Activated T-cell treated with anti-CD3 and anti-CD28 coated beads, Interleukin-2, amount 50 U/mL, for 1 hour (primary cell): ENCODE measurements at regions not wholly inside any gene's neighbourhood (a gene's known extent, or its start where the extent isn't known, plus 50 kb on each side); places are given as distances from the start of the nearest gene placed in this dataset.
"Not testable (repeated sequence)": the region's sequence is repeated elsewhere in the genome, so short reads cannot be mapped to it uniquely, and the experiment has no call there.

Source experiments
- DNase-seq: peaks from one replicate; pipeline ENCODE4 v3.0.0-alpha.2; 2020

DNA sequence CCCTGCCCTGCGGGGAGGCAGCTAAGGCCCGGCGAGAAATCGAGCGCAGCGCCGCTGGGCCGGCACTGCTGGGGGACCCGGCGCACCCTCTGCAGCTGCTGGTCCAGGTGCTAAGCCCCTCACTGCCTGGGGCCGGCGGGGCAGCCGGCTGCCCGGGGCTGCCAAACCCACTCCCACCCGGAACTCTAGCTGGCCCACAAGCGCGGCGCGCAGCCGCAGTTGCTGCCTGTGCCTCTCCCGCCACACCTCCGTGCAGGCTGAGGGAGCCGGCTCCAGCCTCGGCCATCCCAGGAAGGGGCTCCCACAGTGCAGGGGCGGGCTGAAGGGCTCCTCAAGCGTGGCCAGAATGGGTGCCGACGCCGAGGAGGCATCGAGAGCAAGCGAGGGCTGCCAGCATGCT lies 249.9 kb downstream of the FGF9 start:
- not testable (repeated sequence) for DNase-seq

DNA sequence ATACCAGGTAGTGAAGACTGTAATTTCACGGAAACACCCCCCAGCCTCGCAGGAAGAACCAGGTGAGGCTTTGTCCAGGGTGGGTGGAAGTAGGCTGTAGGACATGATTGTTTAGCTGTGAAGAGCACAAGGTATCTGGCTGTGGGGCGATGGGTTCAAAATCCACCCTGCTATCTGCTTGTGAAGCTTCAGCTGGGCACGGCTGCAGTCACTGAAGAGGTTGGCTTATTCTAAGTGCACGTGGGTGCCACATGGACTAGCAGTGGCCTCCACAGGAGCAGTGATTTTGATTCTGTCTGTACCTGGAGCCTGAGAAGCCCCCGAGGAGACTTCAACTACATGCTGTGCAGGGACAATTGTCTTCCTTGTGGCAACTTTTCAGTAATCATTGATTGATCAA lies 254.1 kb downstream of the FGF9 start:
- no peak for DNase-seq

DNA sequence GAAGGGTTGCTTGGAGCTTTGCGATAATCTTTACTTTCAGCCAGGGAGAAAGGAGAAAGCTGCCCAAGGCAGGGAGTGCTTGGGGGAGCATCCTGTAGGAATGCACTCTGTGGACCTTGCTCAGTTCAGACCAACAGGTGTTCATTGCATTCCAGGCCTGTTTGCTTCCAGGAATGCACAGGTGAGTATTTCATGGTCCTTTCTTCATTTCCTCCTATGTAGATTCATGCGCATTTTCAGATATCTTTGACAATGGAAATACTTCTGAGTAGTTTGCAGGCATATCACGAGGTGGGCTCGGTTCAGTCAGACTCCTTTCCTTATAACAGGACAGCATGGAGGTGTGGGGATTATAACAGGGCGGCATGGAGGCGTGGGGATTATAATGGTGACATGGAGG lies 254.8 kb downstream of the FGF9 start:
- DNase-seq = no peak

DNA sequence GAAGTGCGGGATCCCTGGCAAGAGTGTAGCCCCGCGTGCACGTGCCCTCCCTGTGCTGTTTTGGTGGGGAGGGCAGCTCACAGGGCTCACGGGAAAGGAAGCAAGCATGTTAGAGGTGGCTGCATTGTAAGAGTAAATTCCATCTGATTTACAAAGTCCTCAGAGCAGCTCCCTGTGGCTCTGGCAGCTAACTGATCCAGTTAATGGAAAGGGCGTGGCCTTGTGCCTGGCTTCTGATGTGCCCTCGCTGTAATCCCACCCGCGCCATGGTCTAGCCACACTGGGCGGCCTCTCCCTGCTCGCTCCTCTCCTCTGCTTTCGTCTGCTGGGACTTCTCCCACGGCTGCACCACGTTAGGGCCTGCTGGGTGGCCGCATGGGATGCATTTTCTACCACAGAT lies 258.5 kb downstream of the FGF9 start:
- DNase-seq = no peak

DNA sequence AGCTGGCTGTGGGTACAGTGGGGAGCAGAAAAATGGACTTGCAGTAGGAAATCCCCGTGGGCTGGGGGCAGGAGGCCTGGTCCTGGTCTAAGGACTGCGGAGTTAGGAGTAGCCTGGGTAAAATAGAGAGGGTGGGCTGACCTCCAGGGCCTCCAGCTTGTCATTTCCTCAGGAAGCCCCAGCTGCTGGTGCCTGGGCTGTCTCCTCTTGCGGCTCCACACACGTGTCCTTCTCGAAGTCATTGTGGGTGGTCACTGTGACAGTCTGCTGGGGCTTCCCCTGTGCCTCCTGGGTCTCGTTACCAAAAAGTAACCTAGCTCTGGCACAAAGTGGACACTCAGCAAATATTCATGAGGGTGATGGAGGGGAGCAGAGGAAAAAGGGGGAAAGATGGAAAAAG lies 259.7 kb downstream of the FGF9 start:
- DNase-seq = no peak

DNA sequence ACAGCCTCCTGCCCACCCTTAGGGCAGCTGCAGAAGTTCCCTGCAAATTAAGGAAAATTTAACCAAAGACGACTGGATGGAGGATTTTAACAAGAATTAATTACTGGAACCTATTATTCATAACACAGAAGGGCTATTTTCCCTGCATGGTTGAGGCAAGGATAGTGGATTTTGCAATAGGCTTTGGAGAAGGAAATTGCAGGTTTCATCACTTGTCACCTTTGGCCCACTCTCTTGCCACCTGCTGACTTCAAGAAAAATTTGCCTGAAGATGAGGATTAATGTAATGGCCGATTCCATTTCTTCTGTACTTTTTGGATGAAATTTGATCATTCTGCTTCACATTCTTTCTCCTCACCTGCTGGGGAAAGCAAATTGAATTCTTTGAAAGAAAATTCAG lies 261.7 kb downstream of the FGF9 start:
- DNase-seq = no peak

DNA sequence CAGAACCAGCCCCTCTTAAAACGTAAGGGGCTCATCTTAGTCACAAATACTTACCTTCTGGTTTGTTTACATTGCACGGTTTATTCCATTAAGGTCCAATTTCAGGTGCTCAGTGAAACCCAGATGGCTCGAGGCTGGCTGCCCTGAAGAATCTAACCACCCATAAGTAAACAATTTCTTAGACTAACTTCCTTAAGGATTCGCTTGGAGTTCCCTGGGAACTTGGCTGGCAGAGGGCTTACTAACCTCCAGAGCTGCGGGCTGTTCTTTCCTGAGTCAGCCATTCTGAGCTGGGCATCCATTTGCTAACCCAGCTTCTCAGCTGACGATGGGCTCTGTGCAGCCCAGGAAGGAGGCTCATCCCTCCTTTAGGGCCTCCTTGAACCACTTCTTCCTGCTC lies 262.1 kb downstream of the FGF9 start:
- no peak for DNase-seq

DNA sequence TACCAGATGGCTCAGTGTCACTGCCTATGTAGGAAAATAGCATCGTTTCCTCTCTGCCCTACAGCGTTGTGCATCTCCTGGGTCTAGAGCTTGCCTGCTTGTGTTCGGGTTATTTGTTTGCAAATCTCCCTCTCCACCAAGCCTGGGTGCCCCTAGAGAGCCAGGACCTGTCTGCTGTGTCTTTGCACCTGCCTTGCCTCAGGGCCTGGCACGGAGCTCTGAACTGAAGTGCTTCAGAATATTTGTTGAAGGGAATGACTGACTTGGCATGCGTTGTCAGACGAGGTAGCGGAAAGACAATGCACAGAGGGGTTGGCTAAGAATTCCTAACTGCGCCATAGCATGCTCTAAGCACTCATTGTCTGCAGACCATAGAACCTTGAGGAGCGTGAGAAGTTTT lies 263.4 kb downstream of the FGF9 start:
- DNase-seq = no peak

DNA sequence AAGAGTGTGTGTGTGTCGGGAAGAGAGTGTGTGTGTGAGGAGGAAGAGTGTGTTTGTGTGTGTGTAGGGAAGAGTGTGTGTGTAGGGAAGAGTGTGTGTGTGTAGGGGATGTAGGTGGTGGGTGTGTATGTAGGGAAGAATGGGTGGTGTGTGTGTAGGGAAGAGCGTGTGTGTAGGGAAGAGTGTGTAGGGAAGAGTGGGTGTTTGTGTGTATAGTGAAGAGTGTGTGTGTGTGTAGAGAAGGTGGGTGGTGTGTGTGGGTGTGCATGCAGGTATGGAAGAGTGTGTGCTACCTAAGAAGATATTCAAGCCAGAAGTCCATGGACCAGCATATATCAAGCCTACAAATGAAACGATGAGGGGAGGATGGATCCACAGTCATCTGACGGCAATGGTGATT lies 265.8 kb downstream of the FGF9 start:
- no peak for DNase-seq

DNA sequence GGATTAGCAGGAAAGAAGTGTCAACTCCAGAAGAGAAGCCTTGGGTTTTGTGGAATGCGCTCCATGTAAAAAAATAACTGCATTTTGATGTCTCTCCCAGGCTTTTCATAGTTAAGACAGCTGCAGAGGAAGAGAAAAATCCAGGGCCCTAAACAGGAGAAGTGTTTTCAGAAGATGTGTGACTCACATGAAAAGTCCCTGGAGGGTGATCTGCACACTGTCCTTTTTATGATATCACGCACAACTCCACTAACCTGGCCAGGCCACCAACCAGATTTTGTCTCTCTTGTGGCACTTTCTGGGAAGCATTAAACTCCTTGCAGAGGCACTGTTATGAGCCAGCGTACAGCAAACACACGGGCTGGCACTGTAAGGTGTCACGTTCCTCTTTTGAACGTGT lies 267.3 kb downstream of the FGF9 start:
- no peak for DNase-seq

DNA sequence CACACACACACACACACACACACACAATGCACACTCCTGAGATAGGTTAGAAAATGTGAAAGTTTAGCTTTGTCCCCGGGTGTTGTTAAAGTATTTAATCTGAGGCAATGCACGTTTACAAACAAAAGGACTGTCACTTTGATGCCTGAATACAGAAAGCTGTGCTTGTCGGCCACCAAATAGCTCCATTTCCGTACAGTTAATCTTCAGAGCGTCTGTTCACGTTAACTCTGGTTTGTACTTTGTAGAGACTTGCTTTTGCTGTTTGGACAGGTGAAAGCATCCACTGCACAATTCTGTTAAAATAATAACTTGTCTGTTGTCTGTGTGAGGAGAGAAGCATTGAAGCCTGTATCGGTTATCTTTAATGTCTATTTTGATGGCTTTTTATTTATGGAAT lies 267.8 kb downstream of the FGF9 start:
- DNase-seq = no peak

DNA sequence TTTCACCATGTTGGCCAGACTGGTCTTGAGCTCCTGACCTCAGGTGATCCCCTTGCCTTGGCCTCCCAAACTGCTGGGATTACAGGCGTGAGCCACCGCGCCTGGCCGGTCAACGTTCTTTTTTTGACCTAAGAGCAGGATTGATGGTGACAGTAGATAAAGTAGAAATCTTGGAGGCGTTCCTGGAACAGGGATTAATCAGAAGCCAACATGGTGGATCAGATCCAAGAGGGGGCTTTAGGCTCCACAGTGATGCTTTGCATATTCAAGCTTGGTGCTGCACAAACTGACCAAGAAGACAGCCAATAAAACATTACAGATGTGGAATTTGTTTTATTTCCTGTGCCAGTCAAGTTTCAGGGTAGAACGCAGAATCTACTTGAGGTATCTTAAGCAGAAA lies 271.2 kb downstream of the FGF9 start:
- no peak for DNase-seq

DNA sequence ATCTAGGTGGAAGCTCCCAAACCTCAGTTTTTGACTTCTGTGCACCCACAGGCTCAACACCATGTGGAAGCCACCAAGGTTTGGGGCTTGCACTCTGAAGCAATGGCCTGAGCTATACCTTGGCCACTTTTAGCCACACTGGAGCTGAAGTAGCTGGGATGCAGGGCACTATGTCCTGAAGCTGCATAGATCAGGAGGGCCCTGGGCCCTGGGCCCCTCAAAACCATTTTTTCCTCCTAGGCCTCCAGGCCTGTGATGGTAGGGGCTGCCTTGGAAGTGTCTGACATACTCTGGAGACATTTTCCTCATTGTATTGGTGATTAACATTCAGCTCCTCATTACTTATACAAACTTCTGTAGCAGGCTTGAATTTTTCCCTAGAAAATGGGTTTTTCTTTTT lies 273.7 kb downstream of the FGF9 start:
- DNase-seq = no peak

DNA sequence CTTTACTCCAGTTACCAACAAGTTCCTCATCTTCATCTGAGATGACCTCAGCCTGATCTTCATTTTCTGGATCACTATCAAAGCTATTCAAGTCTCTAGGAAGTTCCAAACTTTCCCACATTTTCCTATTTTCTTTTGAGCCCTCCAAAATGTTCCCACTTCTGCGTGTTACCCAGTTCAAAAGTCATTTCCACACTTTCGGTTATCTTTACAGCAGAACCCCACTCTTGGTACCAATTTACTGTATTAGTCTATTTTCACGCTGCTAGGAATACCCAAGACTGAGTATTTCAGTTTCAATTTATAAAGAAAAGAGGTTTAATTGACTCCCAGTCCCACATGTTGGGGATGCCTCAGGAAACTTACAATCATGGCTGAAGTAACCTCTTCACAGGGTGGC lies 274.3 kb downstream of the FGF9 start:
- DNase-seq = no peak

DNA sequence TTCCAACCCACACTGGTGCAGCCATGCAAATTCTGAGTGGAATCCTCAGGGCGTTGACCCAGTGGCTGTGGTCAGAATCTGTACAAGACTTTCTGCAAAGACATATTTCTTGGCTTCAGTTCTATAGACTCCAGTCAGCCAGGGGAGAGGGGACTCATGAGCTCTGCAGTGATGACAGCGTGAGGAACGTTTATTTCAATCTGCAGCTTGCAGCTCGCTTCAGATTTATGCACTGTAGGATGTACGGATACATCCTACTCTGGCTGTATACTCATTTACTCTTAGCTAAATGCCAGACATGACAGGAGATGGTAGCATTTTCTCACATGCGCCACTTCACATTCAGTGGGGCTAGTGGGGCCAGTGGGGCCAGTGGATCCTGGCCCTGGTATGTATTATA lies 276.1 kb downstream of the FGF9 start:
- DNase-seq = no peak

DNA sequence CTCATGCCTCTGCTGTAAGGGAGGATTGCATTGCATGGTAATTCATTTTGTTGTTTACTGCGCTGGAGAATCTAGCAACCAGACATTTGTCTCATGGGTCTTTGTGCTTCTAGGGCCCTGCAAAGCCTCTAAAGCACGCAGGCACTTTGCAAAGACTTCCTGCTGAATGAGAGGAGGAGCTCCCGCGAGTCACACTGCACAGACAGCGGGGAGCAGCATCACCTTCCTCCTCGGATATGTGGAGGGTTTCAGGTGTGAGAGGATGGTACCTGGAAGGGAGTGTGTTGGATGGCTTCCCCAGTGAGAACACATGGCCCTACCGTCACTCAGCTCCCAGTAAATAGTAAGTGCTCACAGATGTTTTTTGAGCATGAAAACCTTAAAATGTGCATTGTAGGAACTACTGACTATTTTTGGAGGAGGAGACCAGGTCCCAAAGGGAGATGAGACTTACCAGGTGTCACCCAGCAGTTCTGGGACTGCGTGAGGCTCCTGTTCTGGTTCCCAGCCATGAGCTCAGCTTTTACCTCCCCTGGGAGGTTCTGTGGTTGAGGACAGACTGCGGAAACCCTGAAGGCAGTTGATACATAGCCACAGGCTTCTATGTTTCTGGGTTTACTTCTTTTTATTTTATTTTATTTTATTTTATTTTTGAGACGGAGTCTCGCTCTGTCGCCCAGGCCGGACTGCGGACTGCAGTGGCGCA lies 278.0 kb downstream of the FGF9 start:
- DNase-seq = no peak

DNA sequence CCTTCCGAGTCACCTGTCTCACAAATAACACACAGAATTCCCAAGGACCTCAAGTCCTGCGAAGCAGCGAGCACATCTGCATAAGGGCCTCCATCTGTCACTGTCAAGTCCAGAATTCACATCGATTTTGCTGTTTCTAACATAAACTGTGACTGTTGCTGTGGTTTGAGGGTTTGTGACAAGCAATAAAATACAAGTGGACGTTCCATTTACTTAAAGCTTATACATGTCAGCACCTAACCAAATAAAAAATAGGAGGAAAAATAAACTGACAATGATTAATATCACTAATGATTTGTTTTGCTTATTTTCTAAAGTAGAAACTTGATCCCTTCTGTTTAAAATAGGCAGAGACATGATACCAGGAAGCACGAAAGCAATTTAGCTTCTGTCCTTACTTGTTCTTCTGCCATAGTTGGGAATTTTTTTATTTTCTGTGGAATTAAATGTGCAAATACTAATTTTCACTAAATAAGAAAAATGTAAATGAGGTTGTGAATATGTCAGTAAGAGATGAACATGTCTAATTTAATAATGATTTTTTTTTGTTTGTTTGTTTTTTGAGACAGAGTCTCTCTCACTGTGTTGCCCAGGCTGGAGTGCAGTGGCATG lies 279.1 kb downstream of the FGF9 start:
- no peak for DNase-seq

DNA sequence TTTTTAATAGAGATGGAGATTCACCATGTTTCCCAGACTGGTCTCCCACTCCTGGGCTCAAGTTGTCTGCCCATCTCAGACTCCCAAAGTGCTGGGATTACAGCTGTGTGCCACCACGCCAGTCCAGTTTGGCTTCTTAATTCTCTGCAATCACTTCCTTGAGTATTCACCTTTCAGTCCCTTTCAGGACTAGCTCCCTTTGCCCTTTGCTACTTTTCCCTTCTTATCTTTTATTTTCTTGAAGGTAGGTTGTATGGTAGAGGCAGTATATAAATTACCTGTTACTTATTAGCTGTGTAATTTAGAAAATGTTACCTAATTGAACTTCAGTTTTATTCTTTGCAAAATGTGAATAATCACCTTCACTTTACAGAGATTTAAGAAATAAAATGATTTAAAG lies 285.8 kb downstream of the FGF9 start:
- no peak for DNase-seq

DNA sequence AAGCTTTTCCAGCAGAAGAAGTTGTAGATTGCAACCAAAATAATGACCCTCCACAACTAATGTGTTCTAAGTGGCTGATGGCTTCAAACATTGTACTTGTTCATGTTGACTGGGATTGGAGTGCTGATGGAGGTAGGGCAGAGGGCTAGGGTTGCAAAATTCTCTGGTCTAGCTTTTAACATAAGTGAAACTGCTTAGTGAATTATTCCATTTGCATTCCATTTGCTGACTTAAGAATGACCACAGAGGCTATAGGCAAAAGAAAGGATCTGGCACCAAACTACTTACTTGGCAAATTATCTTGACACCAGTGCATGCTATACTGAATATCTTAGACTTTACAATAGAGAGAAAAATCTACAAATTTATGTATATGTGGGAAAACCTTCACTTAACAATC lies 287.0 kb downstream of the FGF9 start:
- DNase-seq = no peak

DNA sequence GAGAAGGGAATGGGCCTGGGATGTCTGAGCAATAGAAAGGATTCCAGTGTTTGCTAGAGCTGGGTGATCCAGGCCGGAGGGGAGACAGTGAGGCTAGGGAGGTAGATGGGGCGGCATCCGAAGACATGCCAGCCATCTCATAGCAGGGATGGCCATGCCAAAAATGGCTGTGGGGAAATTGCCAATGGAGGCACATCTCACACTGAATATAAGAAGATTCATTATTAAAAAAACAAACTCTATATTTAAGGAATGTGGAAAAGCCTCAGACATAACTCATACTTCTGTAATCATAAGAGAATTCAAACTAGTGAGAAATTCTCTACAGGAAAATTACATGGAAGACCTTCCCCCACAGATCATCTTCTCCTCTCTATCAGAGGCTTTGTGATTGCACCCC lies 289.2 kb downstream of the FGF9 start:
- no peak for DNase-seq

DNA sequence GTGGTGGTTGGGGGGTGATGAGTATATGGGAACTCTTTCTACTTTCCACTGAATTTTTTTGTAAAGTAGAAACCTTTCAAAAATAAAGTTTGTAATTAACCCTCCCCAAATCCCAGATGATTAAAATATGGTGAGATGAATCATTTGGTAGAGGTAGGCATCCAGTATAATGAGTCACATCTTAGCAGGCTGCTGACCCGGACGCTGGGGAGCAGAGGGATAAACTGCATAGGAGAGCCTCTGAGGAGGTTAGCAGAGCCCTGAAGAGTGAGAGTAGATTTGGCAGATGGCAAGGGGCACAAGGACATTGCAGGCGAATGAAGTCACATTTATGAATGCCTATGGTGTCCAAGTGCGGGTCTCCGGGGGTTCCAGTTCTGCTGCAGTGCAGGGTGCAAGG lies 293.8 kb downstream of the FGF9 start:
- DNase-seq = no peak

DNA sequence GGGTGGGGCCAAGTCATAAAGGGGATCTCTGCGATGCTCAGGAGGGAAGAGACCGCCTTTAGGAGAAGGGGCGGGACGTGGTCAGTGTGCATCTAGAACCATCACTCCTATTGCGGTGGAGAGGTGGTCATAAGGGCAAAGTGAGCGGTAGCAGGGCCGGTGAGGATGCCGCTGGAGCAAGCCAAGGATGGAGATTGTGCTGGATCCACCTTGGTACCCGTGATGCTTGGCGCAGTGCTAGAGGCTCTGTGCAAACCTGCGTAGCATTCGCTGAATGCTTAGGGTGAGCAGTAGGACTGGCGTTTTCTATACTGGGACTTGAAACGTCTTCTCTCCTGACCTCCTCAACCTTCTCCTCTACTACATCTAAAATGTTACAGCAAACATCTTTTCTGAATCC lies 294.2 kb downstream of the FGF9 start:
- no peak for DNase-seq

DNA sequence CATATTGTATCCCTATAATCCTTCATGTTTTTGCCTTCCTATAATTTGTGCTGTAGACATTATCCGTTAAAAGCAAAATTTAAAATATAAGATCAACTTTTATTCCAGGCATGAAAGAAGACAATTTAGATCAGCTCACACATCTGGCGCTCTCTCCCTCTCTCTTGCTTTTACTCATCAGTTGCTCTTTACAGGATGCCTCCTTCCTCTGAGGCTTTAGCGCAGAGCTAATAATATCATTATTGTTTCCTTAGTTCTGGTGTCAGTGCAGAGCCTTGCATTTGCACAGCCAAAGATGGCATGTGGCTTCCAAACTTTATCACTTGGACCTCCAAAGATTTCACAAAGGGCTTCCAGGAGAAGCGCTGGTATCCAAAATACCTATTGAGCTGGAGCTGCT lies 295.1 kb downstream of the FGF9 start:
- no peak for DNase-seq

DNA sequence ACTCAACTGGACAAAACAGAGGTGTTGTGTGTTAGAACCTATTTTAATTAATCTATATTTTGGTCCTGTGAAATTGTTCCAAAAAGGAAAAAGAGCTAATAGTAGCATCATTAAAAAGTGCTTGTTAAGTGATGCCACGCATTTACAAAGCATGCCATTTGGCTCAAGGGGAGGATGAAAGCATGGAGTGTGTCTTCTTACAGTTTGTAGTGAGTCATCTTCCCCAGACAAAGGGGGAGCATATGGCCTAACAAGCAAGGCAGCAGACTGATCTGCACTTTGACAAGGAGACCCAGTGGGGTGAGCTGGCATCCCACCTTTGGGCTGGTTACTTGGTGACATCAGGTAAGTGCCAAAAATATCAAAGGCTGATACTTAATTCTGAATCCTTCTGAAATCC lies 297.0 kb downstream of the FGF9 start:
- DNase-seq = no peak

DNA sequence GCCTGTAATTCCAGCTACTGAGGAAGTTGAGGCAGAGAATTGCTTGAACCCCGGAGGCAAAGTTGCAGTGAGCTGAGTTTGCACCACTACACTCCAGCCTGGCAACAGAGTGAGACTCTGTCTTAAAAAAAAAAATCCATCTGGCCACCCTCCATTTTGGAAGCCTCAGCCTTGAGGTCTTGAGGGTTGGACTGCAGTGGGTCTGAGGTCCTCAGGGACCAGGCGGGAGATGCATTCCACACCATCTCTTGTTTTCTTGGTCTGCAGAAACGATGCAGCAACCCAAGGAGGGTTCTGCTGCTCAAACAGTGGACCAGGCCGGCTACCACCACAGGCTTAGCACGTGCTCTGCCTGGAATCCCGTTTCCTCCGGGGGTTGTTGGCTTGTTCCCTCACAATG lies 299.3 kb downstream of the FGF9 start:
- DNase-seq = no peak
